HepG2 (cell line): ENCODE measurements at regions not wholly inside any gene's neighbourhood (a gene's known extent, or its start where the extent isn't known, plus 50 kb on each side); places are given as distances from the start of the nearest gene placed in this dataset.
A peak's percentile ranks its signal among the peaks of the same experiment; 100 is the strongest.

Experiments
- ATAC-seq: fragments of 200-7000 bp; cut with Tn5 transposase; 3 replicates; pipeline ENCODE4 v1.9.1; 2020; ENCODE audit warnings: mild to moderate bottlenecking, moderate library complexity
- BruUV-seq: library from RNA; stranded (reverse); fragments of 400-500 nt; replicated peaks from 2 replicates; lab custom pipeline; 2021; lab: Mats Ljungman, UMichigan
- CTCF ChIA-PET: fragments of 300-600 bp; formaldehyde crosslinking; extraction: SDS; loops from one replicate; lab custom pipeline; 2021; ENCODE audit warnings: low total read pairs, inconsistent platforms, low intra/inter-chr PET ratio; lab: Yijun Ruan, JAX
- POLR2A ChIA-PET: fragments of 350-600 bp; sonication (Branson Sonifier 250); formaldehyde crosslinking; loops from one replicate; lab custom pipeline; 2020; ENCODE audit warnings: antibody characterized with exemption, inconsistent platforms; lab: Yijun Ruan, JAX
- DNase-seq: peaks from one replicate; pipeline ENCODE4 v3.0.0-alpha.2; 2015; ENCODE audit warnings: low spot score
- FAIRE-seq: peaks from 3 replicates; lab custom pipeline; 2011; peaks lifted over from hg19 to GRCh38; lab: Jason Lieb, UNC
- H2AFZ ChIP-seq: one replicate; pipeline ENCODE4 v1.6.1; 2011; ENCODE audit warnings: low read length, inconsistent platforms
- H3K27ac ChIP-seq: fragments of 300-600 bp; 3 replicates; pipeline ENCODE4 v1.8.0; 2011; ENCODE audit warnings: mixed run types, mild to moderate bottlenecking, mixed read lengths, low read length, inconsistent platforms; ENCODE audit not compliant: insufficient read depth; ENCODE audit errors: extremely low read length
- H3K27me3 ChIP-seq, 2 experiments: fragments of 200-600 bp in 1 of 2; 2 replicates in 1 of 2; 3 replicates in 1 of 2; pipeline versions ENCODE4 v1.6.0 to v1.8.0; 2011; ENCODE audit warnings: low read length in 2 of 2, mild to moderate bottlenecking in 2 of 2, moderate library complexity in 2 of 2, inconsistent platforms in 1 of 2; ENCODE audit not compliant: insufficient read depth in 2 of 2, control insufficient read depth in 1 of 2
- H3K36me3 ChIP-seq, 2 experiments: fragments of 200-600 bp in 1 of 2; replicated peaks in 1 of 2; 2 replicates in 1 of 2; 3 replicates in 1 of 2; pipeline versions ENCODE4 v1.5.1 to v1.8.0; 2011; ENCODE audit warnings: low read length in 2 of 2, inconsistent platforms in 1 of 2; ENCODE audit not compliant: insufficient read depth in 2 of 2, control insufficient read depth in 1 of 2
- H3K4me1 ChIP-seq: 2 replicates; pipeline ENCODE4 v1.5.1; 2012; ENCODE audit warnings: low read length, inconsistent platforms; ENCODE audit not compliant: insufficient read depth
- H3K4me2 ChIP-seq: 2 replicates; pipeline ENCODE4 v1.6.0; 2011; ENCODE audit warnings: low read depth, low read length, inconsistent platforms
- H3K4me3 ChIP-seq, 3 experiments: fragments of 200-600 bp in 1 of 3; sonication (generic), shearing (Covaris generic) in 1 of 3; replicated peaks in 1 of 3; 2 replicates each; pipeline ENCODE4 v1.5.1; 2011 to 2016; ENCODE audit warnings: low read length in 3 of 3, inconsistent platforms in 2 of 3, low read depth in 2 of 3, mild to moderate bottlenecking in 2 of 3, control low read depth in 1 of 3, mixed read lengths in 1 of 3; ENCODE audit not compliant: insufficient read depth in 1 of 3
- H3K79me2 ChIP-seq: one replicate; pipeline ENCODE4 v1.6.1; 2011; ENCODE audit warnings: low read length, inconsistent platforms; ENCODE audit not compliant: insufficient read depth
- H3K9ac ChIP-seq: 2 replicates; pipeline ENCODE4 v1.6.0; 2011; ENCODE audit warnings: mild to moderate bottlenecking, low read depth, low read length, inconsistent platforms; ENCODE audit not compliant: insufficient read depth
- H3K9me3 ChIP-seq: 2 replicates; pipeline ENCODE4 v1.5.1; 2012; ENCODE audit warnings: mild to moderate bottlenecking, low read length
- H4K20me1 ChIP-seq: 2 replicates; pipeline ENCODE4 v1.6.0; 2011; ENCODE audit warnings: inconsistent platforms, mild to moderate bottlenecking, low read length, moderate library complexity; ENCODE audit not compliant: insufficient read depth
- FOSL2 ChIP-seq: sonication (generic); formaldehyde crosslinking; IDR thresholded peaks from 2 replicates; pipeline ENCODE4 v1.4.0; 2020; ENCODE audit warnings: missing genetic modification reagents
- ZNF672 ChIP-seq: sonication (generic); formaldehyde crosslinking; IDR thresholded peaks from 2 replicates; pipeline ENCODE4 v1.8.1; 2022; ENCODE audit warnings: missing genetic modification reagents
- WGBS: methylation state at CpG from one replicate; pipeline ENCODE4 v1.1.6; 2017; ENCODE audit warnings: low lambda C conversion rate; 5-methylcytosine and 5-hydroxymethylcytosine counted together
- in situ Hi-C: cut with HindIII; loops from 2 replicates; pipeline ENCODE4 v1.10.0; 2017; ENCODE audit warnings: low pct_unique_long_range_greater_than_20kb; ENCODE audit not compliant: extremely low pct_ligation_motif_present
- intact Hi-C: fragments of 100-400 bp; cut with micrococcal nuclease; formaldehyde crosslinking; loops from one replicate; pipeline ENCODE4 v1.10.0; 2022; ENCODE audit not compliant: unreplicated experiment
- small RNA-seq, 3 experiments: library from RNA; depleted of rRNA; stranded (forward); fragments of <200 nt; gene quantifications; one replicate each; pipeline ENCODE3, GENCODE V24; 2012; ENCODE audit warnings: low read depth in 2 of 3, low replicate concordance in 1 of 3; ENCODE audit not compliant: insufficient read length in 3 of 3, insufficient read depth in 2 of 3

- POLR2A ChIA-PET = no interaction called here
- peak; percentile 42; the same call in 1 of the 3 replicates for ATAC-seq
- no TSS peak for BruUV-seq
Observed at GRCh38 chr6:65760285-65760684, 53.3 kb upstream of the EYS start.

More at GRCh38 chr6:65760285-65760684, 53.3 kb upstream of the EYS start:
- Histone ChIP-seq H3K4me3 (no peak overlapping the region), H3K4me1 (no peaks in the 10 kb centered on the region), H3K36me3 (no peaks in the 10 kb centered on the region), H3K79me2 (no peaks in the 10 kb centered on the region), H3K27ac (no peak overlapping the region), H3K9me3 (no peaks in the 10 kb centered on the region), H4K20me1 (no peaks in the 10 kb centered on the region), H3K27me3 (no peaks in the 10 kb centered on the region), H3K4me2 (no peak overlapping the region), H2AFZ (no peak overlapping the region), H3K9ac (no peak overlapping the region)
- intact Hi-C loops = no loop called here
- peak; percentile 16 for DNase-seq
- 0% methylated on average over 1 of the region's 1 CpG for WGBS
- CTCF ChIA-PET = no interaction called here
- TF ChIP-seq ZNF672 (CRISPR knock-in tag) (no peak), FOSL2 (CRISPR knock-in tag) (peak; percentile 54)
- peak; percentile 36 for FAIRE-seq
- in situ Hi-C loops = no loop called here

Small RNA genes lying in the stretch of these regions (small RNA-seq; reads per million reads assigned to genes)
- gene RF00019 (0 reads per million in 3 experiments), gene RF00571 (0 reads per million in 3 experiments), gene RNA5SP208 (0 reads per million in 3 experiments), gene RNU6-280P (0 reads per million in 3 experiments), gene RNU7-66P (0 reads per million in 3 experiments)
